Panc1 (cell line): ENCODE measurements at regions not wholly inside any gene's neighbourhood (a gene's known extent, or its start where the extent isn't known, plus 50 kb on each side); places are given as distances from the start of the nearest gene placed in this dataset.

Source experiments
- ATAC-seq: fragments of 200-7000 bp; cut with Tn5 transposase; 2 replicates; pipeline ENCODE4 v1.9.1; 2020; ENCODE audit warnings: mild to moderate bottlenecking, moderate library complexity
- BruUV-seq: library from RNA; stranded (reverse); fragments of 400-500 nt; replicated peaks from 2 replicates; lab custom pipeline; 2021; lab: Mats Ljungman, UMichigan
- CTCF ChIA-PET: fragments of 300-600 bp; sonication (Branson Sonifier 250); formaldehyde crosslinking; loops from one replicate; lab custom pipeline; 2022; ENCODE audit warnings: antibody characterized with exemption; lab: Charles Lee
- POLR2A ChIA-PET: fragments of 300-600 bp; sonication (Branson Sonifier 250); formaldehyde crosslinking; loops from one replicate; lab custom pipeline; 2022; ENCODE audit warnings: antibody characterized with exemption; lab: Charles Lee
- DNase-seq: peaks from one replicate; pipeline ENCODE4 v3.0.0-alpha.2; 2010; ENCODE audit warnings: low read depth, low spot score
- H3K27ac ChIP-seq: 2 replicates; pipeline ENCODE4 v1.5.1; 2011; ENCODE audit warnings: mild to moderate bottlenecking, low read length, inconsistent platforms
- H3K27me3 ChIP-seq: fragments of 200-500 bp; sonication (Bioruptor generic); 2 replicates; pipeline ENCODE4 v1.6.0; 2014; ENCODE audit warnings: low read length, inconsistent platforms; ENCODE audit not compliant: control insufficient read depth, insufficient read depth
- H3K36me3 ChIP-seq: fragments of 200-500 bp; sonication (Bioruptor generic); 2 replicates; pipeline ENCODE4 v1.5.1; 2014; ENCODE audit warnings: inconsistent platforms, mild to moderate bottlenecking, low read length, moderate library complexity; ENCODE audit not compliant: control insufficient read depth, insufficient read depth
- H3K4me1 ChIP-seq: 2 replicates; pipeline ENCODE4 v1.5.1; 2011; ENCODE audit warnings: inconsistent platforms, mild to moderate bottlenecking, low read length, moderate library complexity; ENCODE audit not compliant: control insufficient read depth, insufficient read depth
- H3K4me3 ChIP-seq, 2 experiments: 2 replicates each; pipeline ENCODE4 v1.5.1; 2011 to 2012; ENCODE audit warnings: low read depth in 2 of 2, low read length in 2 of 2, mild to moderate bottlenecking in 2 of 2, inconsistent platforms in 1 of 2, moderate library complexity in 1 of 2
- H3K9me3 ChIP-seq: fragments of 200-500 bp; sonication (Bioruptor generic); 2 replicates; pipeline ENCODE4 v1.5.1; 2014; ENCODE audit warnings: low read depth, mild to moderate bottlenecking, inconsistent platforms, low read length, moderate library complexity; ENCODE audit not compliant: control insufficient read depth, insufficient read depth
- CTCF ChIP-seq: fragments of 450-650 bp; IDR thresholded peaks from 2 replicates; pipeline ENCODE4 v1.5.1; 2017; ENCODE audit warnings: mild to moderate bottlenecking
- POLR2AphosphoS5 ChIP-seq: IDR thresholded peaks from 2 replicates; pipeline ENCODE4 v1.6.1; 2012; ENCODE audit warnings: mild to moderate bottlenecking, low read depth, low read length, moderate library complexity
- REST ChIP-seq, 2 experiments: IDR thresholded peaks; 2 replicates each; pipeline ENCODE4 v1.6.1; 2011 to 2012; ENCODE audit warnings: low read depth in 2 of 2, control low read depth in 1 of 2, low read length in 1 of 2, mild to moderate bottlenecking in 1 of 2, moderate library complexity in 1 of 2; ENCODE audit not compliant: insufficient read depth in 1 of 2
- SIN3A ChIP-seq: IDR thresholded peaks from 2 replicates; pipeline ENCODE4 v1.6.1; 2012; ENCODE audit warnings: low read depth, mild to moderate bottlenecking, low read length, moderate library complexity, borderline replicate concordance; ENCODE audit not compliant: insufficient read depth
- TCF7L2 ChIP-seq: IDR thresholded peaks from 2 replicates; pipeline ENCODE4 v1.6.1; 2011; ENCODE audit warnings: mild to moderate bottlenecking, low read depth, low read length, inconsistent platforms
- in situ Hi-C: cut with HindIII; loops from 2 replicates; pipeline ENCODE4 v1.10.0; 2016; ENCODE audit warnings: low sequenced_read_pairs, low pct_unique_long_range_greater_than_20kb
- intact Hi-C: fragments of 100-400 bp; cut with micrococcal nuclease; formaldehyde crosslinking; loops from one replicate; pipeline ENCODE4 v1.10.0; 2022; ENCODE audit not compliant: unreplicated experiment

- CTCF ChIA-PET, result interaction anchor here (0.6 kb wide), 1 partner anchor 280 kb away, joined by 12 read pairs; no protein-coding TSS in a partner anchor
- in situ Hi-C loops, result no loop called here
- intact Hi-C loops, result loop anchor here (5.0 kb wide), 2 partner anchors 80 to 280 kb away; no protein-coding TSS in a partner anchor
- no peaks in the 10 kb centered on the region for H3K4me1 ChIP-seq
- POLR2A ChIA-PET, result no interaction called here
- H3K27me3 ChIP-seq, result no peaks in the 10 kb centered on the region
- no TSS peak for BruUV-seq
- DNase-seq (peak; percentile 52), ATAC-seq (peak; percentile 89)
- TF ChIP-seq SIN3A, result no peak
- TF ChIP-seq CTCF, result peak; percentile 82
- no peaks in the 10 kb centered on the region for H3K9me3 ChIP-seq
- no peaks in the 10 kb centered on the region for H3K36me3 ChIP-seq
- H3K4me3 ChIP-seq, result no peak overlapping the region
- H3K27ac ChIP-seq, result no peak overlapping the region
Measured at GRCh38 chr6:153312634-153313033, 181.6 kb upstream of the RGS17 start.

- in situ Hi-C loops, result no loop called here
- H3K9me3 ChIP-seq, result no peaks in the 10 kb centered on the region
- ChIA-PET POLR2A (no interaction called here), CTCF (interaction anchor here (0.6 kb wide), 1 partner anchor 8 kb away, joined by 15 read pairs; no protein-coding TSS in a partner anchor)
- DNase-seq (no peak), ATAC-seq (no peak)
- TF ChIP-seq REST (IDR thresholded peaks at IDR 0.05; ENCODE audit: insufficient read depth in 1 of 2, low read depth in 2 of 2, low read length in 1 of 2) (no peak), CTCF (no peak), SIN3A (no peak), POLR2AphosphoS5 (no peak), TCF7L2 (no peak)
- H3K4me1 ChIP-seq, result no peaks in the 10 kb centered on the region
- no peak overlapping the region for H3K4me3 ChIP-seq
- no peaks in the 10 kb centered on the region for H3K36me3 ChIP-seq
- H3K27ac ChIP-seq, result no peak overlapping the region
- no TSS peak for BruUV-seq
- intact Hi-C loops, result loop anchor here (5.0 kb wide), 2 partner anchors 77 to 277 kb away; no protein-coding TSS in a partner anchor
- no peaks in the 10 kb centered on the region for H3K27me3 ChIP-seq
Measured at GRCh38 chr6:153309651-153310050, 178.6 kb upstream of the RGS17 start.
